ENCODE measurements at regions not wholly inside any gene's neighbourhood (a gene's known extent, or its start where the extent isn't known, plus 50 kb on each side); places are given as distances from the start of the nearest gene placed in this dataset.

GRCh38 chr22:19656541-19657251 is 57.6 kb upstream of the SEPTIN5 start:
- no peaks in the 10 kb centered on the region for H3K9me3 ChIP-seq (ENCODE audit: control extremely low read depth in 1 of 3, control insufficient read depth in 2 of 3, insufficient read depth in 1 of 3, low read length in 2 of 3)
- CTCF ChIA-PET, result no interaction called here

More at GRCh38 chr22:19656541-19657251, 57.6 kb upstream of the SEPTIN5 start:
- Histone ChIP-seq H2AFZ (ENCODE audit: insufficient read depth, low read depth, low read length, poor library complexity, severe bottlenecking) (no peak overlapping the region), H3K4me1 (ENCODE audit: control insufficient read depth in 2 of 2, insufficient read depth in 2 of 2, low read length in 2 of 2) (no peaks in the 10 kb centered on the region), H3K4me2 (replicated peaks; ENCODE audit: low read depth, low read length, poor library complexity, severe bottlenecking) (no peak overlapping the region), H3K36me3 (replicated peaks in 1 of 2; ENCODE audit: control extremely low read depth in 1 of 2, control insufficient read depth in 1 of 2, extremely low read depth in 1 of 2, insufficient read depth in 2 of 2, low read length in 1 of 2) (no peaks in the 10 kb centered on the region), H3K27ac (ENCODE audit: low read length in 2 of 2) (no peak overlapping the region), H3K4me3 (ENCODE audit: control extremely low read depth in 1 of 5, extremely low read depth in 1 of 5, insufficient read depth in 1 of 5, low read depth in 2 of 5, low read length in 4 of 5) (no peak overlapping the region), H4K20me1 (ENCODE audit: control insufficient read depth, insufficient read depth, low read length, poor library complexity, severe bottlenecking) (no peaks in the 10 kb centered on the region), H3K27me3 (replicated peaks in 1 of 4; ENCODE audit: control extremely low read depth in 1 of 4, control insufficient read depth in 3 of 4, insufficient read depth in 4 of 4, low read length in 3 of 4) (no peaks in the 10 kb centered on the region), H3K79me2 (ENCODE audit: control insufficient read depth, insufficient read depth, low read length) (no peaks in the 10 kb centered on the region), H3K9ac (ENCODE audit: low read length) (no peak overlapping the region)
- Mint-ChIP-seq H3K9me3 (ENCODE audit: insufficient read depth) (no peaks in the 10 kb centered on the region), H3K27ac (no peak overlapping the region), H3K4me3 (no peak overlapping the region), H3K4me1 (no peaks in the 10 kb centered on the region), H3K27me3 (no peaks in the 10 kb centered on the region)
- ATAC-seq (ENCODE audit: low read depth), result no peak
- TF ChIP-seq EZH2 (IDR thresholded peaks at IDR 0.05; ENCODE audit: borderline replicate concordance, insufficient read depth, low read depth, low read length, poor library complexity, severe bottlenecking) (no peak), CTCF (IDR thresholded peaks at IDR 0.05) (no peak)
- POLR2A ChIA-PET, result no interaction called here
- intact Hi-C loops (cut with micrococcal nuclease), result no loop called here
- DNase-seq, result no peak
- 98% methylated on average over 21 of the region's 21 CpGs for WGBS (ENCODE audit: insufficient coverage)
